SK-N-MC (cell line): ENCODE measurements at regions not wholly inside any gene's neighbourhood (a gene's known extent, or its start where the extent isn't known, plus 50 kb on each side); places are given as distances from the start of the nearest gene placed in this dataset.

Experiments used
- DNase-seq: peaks from one replicate; pipeline ENCODE4 v3.0.0-alpha.2; 2011; ENCODE audit warnings: low read depth, low spot score
- H3K27ac ChIP-seq: fragments of 200-600 bp; sonication (generic); 2 replicates; pipeline ENCODE4 v1.5.1; 2016; ENCODE audit warnings: mixed run types
- H3K36me3 ChIP-seq: fragments of 200-600 bp; sonication (generic); 2 replicates; pipeline ENCODE4 v1.6.1; 2017; ENCODE audit warnings: antibody characterized with exemption, low read length, mixed read lengths; ENCODE audit not compliant: insufficient read depth
- H3K4me3 ChIP-seq: fragments of 200-600 bp; sonication (generic); 2 replicates; pipeline ENCODE4 v1.5.1; 2016
- H3K9ac ChIP-seq: fragments of 200-600 bp; sonication (generic); 2 replicates; pipeline ENCODE4 v1.8.0; 2017; ENCODE audit warnings: mixed run types, mixed read lengths; ENCODE audit not compliant: insufficient read length
- H3K9me3 ChIP-seq: fragments of 200-600 bp; sonication (generic); 2 replicates; pipeline ENCODE4 v1.6.1; 2017; ENCODE audit warnings: low read depth, mild to moderate bottlenecking, antibody characterized with exemption, low read length, moderate library complexity, mixed read lengths
- EZH2 ChIP-seq: fragments of 200-600 bp; sonication (generic); IDR thresholded peaks from one replicate; pipeline ENCODE4 v1.6.1; 2017; ENCODE audit warnings: antibody characterized with exemption
- FOXP2 ChIP-seq: optimal IDR thresholded peaks from 2 replicates; pipeline ENCODE3; 2011; ENCODE audit warnings: mild to moderate bottlenecking, moderate library complexity; ENCODE audit not compliant: insufficient read depth; ENCODE audit errors: extremely low read length, control extremely low read depth
- POLR2AphosphoS5 ChIP-seq: IDR thresholded peaks from 2 replicates; pipeline ENCODE4 v1.6.1; 2012; ENCODE audit warnings: mild to moderate bottlenecking, low read depth, low read length, borderline replicate concordance

DNA sequence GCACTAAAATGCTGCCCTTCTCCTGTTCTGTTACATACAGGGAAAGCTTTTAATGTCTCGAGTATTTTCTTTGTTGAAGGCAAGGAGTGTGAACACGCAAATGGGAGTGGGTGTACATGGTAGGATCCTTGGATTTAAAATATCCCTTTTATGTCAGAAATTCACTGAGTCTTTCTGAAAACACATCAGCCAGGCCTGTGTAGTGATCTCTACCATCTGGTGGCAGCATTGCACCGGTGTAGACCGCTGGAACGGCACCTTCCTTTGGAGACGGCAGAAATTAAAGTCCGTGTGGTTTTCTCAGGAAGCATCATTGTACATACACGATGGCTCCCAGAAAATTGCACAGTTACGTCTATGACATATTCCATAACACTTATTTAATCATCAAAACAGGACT lies 515.8 kb downstream of the GALR1 start:
- Histone ChIP-seq H3K9ac (no peak overlapping the region), H3K9me3 (no peaks in the 10 kb centered on the region), H3K27ac (no peak overlapping the region), H3K4me3 (no peak overlapping the region), H3K36me3 (no peaks in the 10 kb centered on the region)
- TF ChIP-seq POLR2AphosphoS5 (no peak), FOXP2 (no peak), EZH2 (no peak)
- no peak for DNase-seq

DNA sequence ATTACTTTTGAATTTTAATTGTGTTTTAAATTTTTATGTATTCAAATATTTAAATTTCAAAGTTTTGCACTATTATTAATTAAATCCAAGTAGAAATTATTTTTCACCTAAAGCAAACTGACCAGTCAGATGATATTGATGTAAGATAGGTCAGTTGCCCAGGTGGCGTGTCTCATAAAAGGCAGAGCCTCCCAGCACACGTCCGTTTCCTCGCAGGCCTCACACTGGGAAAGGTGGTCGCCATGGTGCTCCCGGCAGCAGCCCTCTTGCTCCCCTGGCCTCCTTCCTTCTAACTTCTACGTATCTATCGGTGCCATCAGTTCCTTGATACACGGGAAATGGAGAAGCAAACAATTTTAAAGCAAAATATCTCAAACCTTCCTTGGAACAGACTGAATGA lies 516.8 kb downstream of the GALR1 start:
- TF ChIP-seq POLR2AphosphoS5, result no peak
- TF ChIP-seq FOXP2, result no peak
- TF ChIP-seq EZH2, result no peak
- H3K9me3 ChIP-seq, result no peaks in the 10 kb centered on the region
- H3K36me3 ChIP-seq, result no peaks in the 10 kb centered on the region
- H3K4me3 ChIP-seq, result no peak overlapping the region
- H3K27ac ChIP-seq, result no peak overlapping the region
- DNase-seq, result no peak
- no peak overlapping the region for H3K9ac ChIP-seq

DNA sequence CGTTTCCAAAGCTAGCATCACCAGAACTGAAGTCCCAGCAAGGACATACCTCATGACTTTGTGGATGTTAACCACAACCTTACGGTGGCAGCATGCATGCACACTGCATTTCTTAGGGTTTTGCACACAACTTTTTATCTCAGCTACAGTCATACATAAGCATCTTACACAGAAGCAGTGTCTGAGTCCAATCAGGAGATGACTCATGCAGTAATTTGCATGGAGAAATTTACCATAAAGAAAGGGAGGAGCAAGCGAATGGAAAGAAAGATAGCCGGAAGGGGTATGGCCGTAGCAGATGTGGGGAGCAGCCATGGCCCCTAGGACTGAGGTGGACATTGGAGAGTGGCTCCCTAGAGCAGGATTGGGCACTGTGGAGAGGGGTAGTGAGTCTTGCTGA lies 522.5 kb downstream of the GALR1 start:
- TF ChIP-seq FOXP2 (no peak), POLR2AphosphoS5 (no peak), EZH2 (no peak)
- no peak overlapping the region for H3K4me3 ChIP-seq
- H3K9ac ChIP-seq, result no peak overlapping the region
- H3K9me3 ChIP-seq, result no peaks in the 10 kb centered on the region
- no peaks in the 10 kb centered on the region for H3K36me3 ChIP-seq
- DNase-seq, result no peak
- H3K27ac ChIP-seq, result no peak overlapping the region

DNA sequence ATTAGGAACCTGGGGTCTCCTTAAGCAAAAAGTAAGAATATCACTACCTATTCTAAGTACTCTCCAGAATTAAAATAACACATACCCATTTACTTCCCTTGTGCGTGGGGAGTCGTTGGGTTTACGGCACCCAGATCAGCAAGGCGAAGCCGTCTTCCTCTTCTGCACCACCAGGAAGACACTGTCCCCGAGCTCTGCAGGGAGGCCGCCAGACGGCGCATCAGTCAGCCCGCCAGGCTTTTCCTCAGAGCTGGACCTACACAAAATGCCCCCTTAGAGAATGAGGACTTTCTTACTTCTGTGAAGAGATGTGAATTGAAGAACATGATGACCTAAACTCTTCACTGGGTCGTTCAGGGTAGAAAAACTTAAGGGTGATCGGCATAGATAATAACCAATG lies 526.5 kb downstream of the GALR1 start:
- Histone ChIP-seq H3K9me3 (no peaks in the 10 kb centered on the region), H3K36me3 (no peaks in the 10 kb centered on the region), H3K27ac (no peak overlapping the region), H3K4me3 (no peak overlapping the region), H3K9ac (no peak overlapping the region)
- TF ChIP-seq FOXP2, result no peak
- TF ChIP-seq EZH2, result no peak
- TF ChIP-seq POLR2AphosphoS5, result no peak
- no peak for DNase-seq

DNA sequence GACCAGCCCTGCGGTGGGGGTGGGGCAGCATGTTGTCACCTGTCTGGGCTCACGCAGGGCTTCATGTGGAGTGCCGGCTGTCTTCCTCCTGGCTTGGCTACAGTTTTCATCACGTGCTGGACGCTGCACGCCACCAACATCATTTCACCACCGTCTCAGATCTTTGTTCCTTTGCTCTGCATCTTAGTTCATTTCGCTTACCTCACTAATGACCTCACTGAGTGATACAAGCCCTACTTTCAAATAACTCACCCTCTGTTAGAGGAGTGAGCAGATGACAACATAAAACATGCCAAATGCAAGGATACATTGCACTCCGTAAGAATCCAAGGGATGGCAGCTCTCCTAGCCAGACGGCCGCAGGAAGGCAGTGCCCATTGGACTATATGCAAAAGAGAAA lies 527.5 kb downstream of the GALR1 start:
- Histone ChIP-seq H3K9ac (no peak overlapping the region), H3K27ac (no peak overlapping the region), H3K4me3 (no peak overlapping the region), H3K36me3 (no peaks in the 10 kb centered on the region), H3K9me3 (no peaks in the 10 kb centered on the region)
- TF ChIP-seq FOXP2 (no peak), EZH2 (no peak), POLR2AphosphoS5 (no peak)
- DNase-seq, result no peak

DNA sequence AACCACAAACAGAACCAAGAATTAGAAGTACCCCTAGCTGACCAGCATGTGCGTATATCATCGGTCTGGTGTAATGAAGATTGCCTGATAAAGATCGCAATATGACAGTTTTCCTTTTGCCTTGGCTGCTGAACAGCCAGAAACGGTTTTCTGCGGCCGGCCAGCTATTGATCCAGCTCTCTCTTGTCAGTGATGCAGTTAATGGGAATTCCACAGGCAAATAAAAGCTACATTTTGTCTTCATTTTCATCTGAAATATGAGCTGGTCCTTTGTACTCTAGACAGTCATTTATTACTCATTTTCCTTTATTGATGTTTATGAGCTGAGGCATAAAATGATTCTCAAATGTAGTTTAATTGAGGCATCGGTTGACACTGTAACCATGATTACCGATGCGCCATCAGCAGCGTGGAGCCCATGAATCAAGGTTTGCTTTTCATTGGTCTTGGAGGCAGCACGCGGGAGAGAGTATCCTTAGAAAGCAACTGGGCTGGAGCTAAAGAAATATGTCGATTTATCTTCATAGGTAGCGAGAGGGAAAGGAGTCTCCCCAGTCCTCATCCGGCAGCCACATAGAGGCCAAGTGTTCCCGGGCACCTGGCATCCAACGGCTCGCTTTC lies 535.2 kb downstream of the GALR1 start:
- H3K9ac ChIP-seq, result no peak overlapping the region
- TF ChIP-seq EZH2 (no peak), POLR2AphosphoS5 (no peak), FOXP2 (no peak)
- H3K9me3 ChIP-seq, result no peaks in the 10 kb centered on the region
- no peaks in the 10 kb centered on the region for H3K36me3 ChIP-seq
- DNase-seq, result no peak
- no peak overlapping the region for H3K4me3 ChIP-seq
- H3K27ac ChIP-seq, result no peak overlapping the region

DNA sequence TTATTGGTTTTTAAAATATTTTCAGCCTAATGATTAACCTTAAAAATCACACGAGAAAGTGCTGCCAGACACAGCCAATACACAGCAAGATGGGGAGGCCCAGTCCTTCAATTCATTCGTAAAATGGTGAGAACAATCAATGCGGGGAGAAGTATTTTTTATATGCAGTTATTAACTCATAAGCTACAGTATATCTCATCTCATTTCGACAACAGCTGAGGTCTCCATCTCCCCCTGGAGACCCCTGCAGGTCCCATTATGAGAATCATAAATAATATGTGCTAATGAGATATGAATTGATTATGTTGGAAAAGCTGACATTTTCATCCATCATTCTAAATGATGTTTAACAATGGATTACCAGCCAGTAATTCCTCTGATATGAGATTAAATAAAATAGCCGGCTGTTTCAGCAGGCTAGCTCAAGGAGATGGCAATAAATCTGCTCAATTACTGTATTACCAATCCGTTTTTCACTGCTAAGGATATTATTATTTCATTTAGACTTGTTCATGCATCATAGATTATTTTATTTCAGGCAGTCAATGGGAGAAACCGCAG lies 535.8 kb downstream of the GALR1 start:
- no peak for DNase-seq
- Histone ChIP-seq H3K9me3 (no peaks in the 10 kb centered on the region), H3K4me3 (no peak overlapping the region), H3K9ac (no peak overlapping the region), H3K36me3 (no peaks in the 10 kb centered on the region), H3K27ac (no peak overlapping the region)
- no peak for TF ChIP-seq POLR2AphosphoS5

DNA sequence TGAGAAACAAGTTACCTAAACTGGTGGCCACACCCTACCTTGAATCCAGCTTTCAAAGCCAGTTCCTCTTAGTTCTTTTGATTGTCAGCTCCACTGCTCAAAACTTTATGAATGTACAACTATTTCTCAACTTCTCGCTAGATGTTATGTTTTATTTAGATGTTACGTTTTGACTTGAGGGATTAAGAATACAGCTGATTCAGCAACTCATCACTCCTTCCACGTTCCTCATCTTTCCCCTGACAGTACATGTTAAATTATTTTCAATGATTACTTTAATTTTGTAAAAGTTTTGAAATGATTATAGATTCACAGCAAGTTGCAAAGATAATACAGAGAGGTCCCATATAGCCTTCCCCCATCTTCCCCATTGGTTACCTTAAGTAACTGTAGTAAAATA lies 553.4 kb downstream of the GALR1 start:
- no peak for DNase-seq
- Histone ChIP-seq H3K9me3 (no peaks in the 10 kb centered on the region), H3K27ac (no peak overlapping the region), H3K36me3 (no peaks in the 10 kb centered on the region), H3K9ac (no peak overlapping the region), H3K4me3 (no peak overlapping the region)
- TF ChIP-seq FOXP2 (no peak), EZH2 (no peak), POLR2AphosphoS5 (no peak)

DNA sequence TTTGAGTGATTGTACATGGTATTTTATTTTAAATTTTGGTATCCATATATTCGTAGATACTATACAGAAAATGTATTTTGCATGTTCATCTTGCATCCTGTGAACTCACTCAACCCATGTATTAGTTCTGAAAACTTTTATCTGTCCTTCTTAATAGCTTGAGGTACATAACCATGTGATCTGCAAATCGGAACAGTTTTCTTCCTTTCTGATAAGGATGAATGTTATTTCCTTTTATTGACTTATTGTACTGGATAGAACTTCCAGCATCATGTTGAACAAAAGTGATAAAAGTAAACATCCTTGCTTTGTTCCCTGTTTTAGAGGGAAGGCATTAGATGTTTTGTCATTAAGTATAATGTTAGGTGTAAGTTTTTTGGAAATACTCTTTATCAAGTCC lies 554.7 kb downstream of the GALR1 start:
- no peak for DNase-seq
- Histone ChIP-seq H3K4me3 (no peak overlapping the region), H3K36me3 (no peaks in the 10 kb centered on the region), H3K9ac (no peak overlapping the region), H3K9me3 (no peaks in the 10 kb centered on the region), H3K27ac (no peak overlapping the region)
- no peak for TF ChIP-seq EZH2
- TF ChIP-seq FOXP2, result no peak
- no peak for TF ChIP-seq POLR2AphosphoS5
